ENCODE measurements at regions not wholly inside any gene's neighbourhood (a gene's known extent, or its start where the extent isn't known, plus 50 kb on each side); places are given as distances from the start of the nearest gene placed in this dataset.

GRCh38 chr3:104992676-104993075, 374.0 kb upstream of the ALCAM start:
- TF ChIP-seq CTCF (IDR thresholded peaks at IDR 0.05; ENCODE audit: control extremely low read depth, extremely low read depth, low read depth, missing control alignments), result no peak
- ChIA-PET CTCF (no interaction called here), POLR2A (no interaction called here)

GRCh38 chr3:105006164-105006563, 360.5 kb upstream of the ALCAM start:
- POLR2A ChIA-PET, result no interaction called here
- no peak for TF ChIP-seq CTCF (IDR thresholded peaks at IDR 0.05; ENCODE audit: control extremely low read depth, extremely low read depth, low read depth, missing control alignments)
- no peak for DNase-seq (ENCODE audit: extremely low spot score)
- CTCF ChIA-PET, result interaction anchor here (1.7 kb wide), 1 partner anchor 16 kb away, joined by 4 read pairs; no protein-coding TSS in a partner anchor

More at GRCh38 chr3:104992676-104993075, 374.0 kb upstream of the ALCAM start:
- no peak for DNase-seq (ENCODE audit: extremely low spot score)

GRCh38 chr3:105013657-105014056, 353.1 kb upstream of the ALCAM start:
- no peak for TF ChIP-seq CTCF (IDR thresholded peaks at IDR 0.05; ENCODE audit: control extremely low read depth, extremely low read depth, low read depth, missing control alignments)
- no peak for DNase-seq (ENCODE audit: extremely low spot score)
- POLR2A ChIA-PET, result no interaction called here
- CTCF ChIA-PET, result no interaction called here

GRCh38 chr3:105014631-105015030, 352.1 kb upstream of the ALCAM start:
- no peak for TF ChIP-seq CTCF (IDR thresholded peaks at IDR 0.05; ENCODE audit: control extremely low read depth, extremely low read depth, low read depth, missing control alignments)
- POLR2A ChIA-PET, result no interaction called here
- DNase-seq (ENCODE audit: extremely low spot score), result no peak
- CTCF ChIA-PET, result interaction anchor here (0.9 kb wide), 1 partner anchor 9 kb away, joined by 3 read pairs; no protein-coding TSS in a partner anchor

- TF ChIP-seq CTCF (IDR thresholded peaks at IDR 0.05; ENCODE audit: control extremely low read depth, extremely low read depth, low read depth, missing control alignments), result no peak
- ChIA-PET CTCF (no interaction called here), POLR2A (no interaction called here)
- no peak for DNase-seq (ENCODE audit: extremely low spot score)
These were observed 343.9 kb upstream of the ALCAM start for GRCh38 chr3:105022813-105023212.

GRCh38 chr3:105030211-105030610, 336.5 kb upstream of the ALCAM start:
- no peak for DNase-seq (ENCODE audit: extremely low spot score)
- no peak for TF ChIP-seq CTCF (IDR thresholded peaks at IDR 0.05; ENCODE audit: control extremely low read depth, extremely low read depth, low read depth, missing control alignments)
- CTCF ChIA-PET, result no interaction called here
- POLR2A ChIA-PET, result no interaction called here

- no peak for TF ChIP-seq CTCF (IDR thresholded peaks at IDR 0.05; ENCODE audit: control extremely low read depth, extremely low read depth, low read depth, missing control alignments)
- ChIA-PET POLR2A (no interaction called here), CTCF (no interaction called here)
- no peak for DNase-seq (ENCODE audit: extremely low spot score)
These were observed 334.2 kb upstream of the ALCAM start for GRCh38 chr3:105032541-105032940.

Data from GM10248 (cell line).